HUES48 (cell line): ENCODE measurements at regions not wholly inside any gene's neighbourhood (a gene's known extent, or its start where the extent isn't known, plus 50 kb on each side); places are given as distances from the start of the nearest gene placed in this dataset.

Experiments
- H3K27ac ChIP-seq: one replicate; pipeline ENCODE4 v1.7.0; 2013; ENCODE audit warnings: low read depth, low read length, inconsistent platforms
- H3K27me3 ChIP-seq: 2 replicates; pipeline ENCODE4 v1.6.1; 2013; ENCODE audit warnings: mild to moderate bottlenecking, low read length; ENCODE audit not compliant: control insufficient read depth, insufficient read depth
- H3K36me3 ChIP-seq: 2 replicates; pipeline ENCODE4 v1.6.1; 2013; ENCODE audit warnings: low read length; ENCODE audit not compliant: control insufficient read depth, insufficient read depth
- H3K4me1 ChIP-seq: 2 replicates; pipeline ENCODE4 v1.6.1; 2013; ENCODE audit warnings: mild to moderate bottlenecking, low read length; ENCODE audit not compliant: control insufficient read depth, insufficient read depth
- H3K4me3 ChIP-seq: 2 replicates; pipeline ENCODE4 v1.5.1; 2013; ENCODE audit warnings: mild to moderate bottlenecking, low read depth, low read length
- H3K9ac ChIP-seq: 2 replicates; pipeline ENCODE4 v1.6.1; 2013; ENCODE audit warnings: mild to moderate bottlenecking, low read depth, low read length, moderate library complexity
- H3K9me3 ChIP-seq: 2 replicates; pipeline ENCODE4 v1.6.1; 2013; ENCODE audit warnings: low read length; ENCODE audit not compliant: control insufficient read depth, insufficient read depth

DNA sequence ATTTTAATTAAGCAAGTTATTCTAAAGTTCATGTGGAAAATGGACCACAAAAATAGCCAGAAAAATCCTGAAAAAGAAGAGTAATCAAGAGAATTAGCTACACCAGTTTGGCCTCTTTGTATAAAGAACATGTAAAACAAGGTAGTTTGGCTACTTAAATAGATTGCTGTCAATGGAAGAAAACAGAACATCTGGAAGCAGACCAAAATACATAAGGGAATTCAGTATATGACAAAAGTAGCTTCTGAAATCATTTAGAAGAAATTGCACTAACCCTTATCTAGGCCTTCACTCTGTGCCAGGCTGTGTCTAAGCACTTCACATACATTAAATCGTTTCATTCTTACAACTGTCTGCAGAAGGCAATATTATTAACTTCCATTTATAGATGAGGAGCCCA is 156.6 kb downstream of the PRDM6 start:
- Histone ChIP-seq H3K9ac (no peak overlapping the region), H3K4me3 (no peak overlapping the region), H3K36me3 (no peaks in the 10 kb centered on the region), H3K4me1 (no peaks in the 10 kb centered on the region), H3K9me3 (peaks cover 5% of the 10 kb centered on the region; the same call in 1 of the 2 replicates), H3K27ac (no peak overlapping the region), H3K27me3 (no peaks in the 10 kb centered on the region)

DNA sequence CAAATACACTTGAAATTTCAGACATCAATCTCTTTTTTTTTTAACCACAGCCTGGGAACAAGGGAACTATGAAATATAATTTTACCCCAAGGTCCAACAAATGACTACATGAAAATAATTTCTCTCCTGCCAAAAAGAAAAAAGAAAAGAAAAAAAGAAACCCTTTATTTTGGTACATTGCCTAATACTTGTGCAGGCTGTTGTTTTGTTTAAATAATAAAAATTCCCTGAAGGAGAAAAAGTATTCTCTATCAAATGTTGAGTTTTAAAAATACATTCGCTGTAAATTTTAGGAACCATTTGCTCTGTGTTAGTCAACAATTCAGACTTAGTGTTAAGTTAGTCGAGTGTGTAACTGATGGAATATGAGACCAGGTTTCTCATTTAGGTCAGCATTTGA is 155.4 kb downstream of the PRDM6 start:
- Histone ChIP-seq H3K36me3 (no peaks in the 10 kb centered on the region), H3K9ac (no peak overlapping the region), H3K27me3 (no peaks in the 10 kb centered on the region), H3K9me3 (peaks cover 5% of the 10 kb centered on the region; the same call in 1 of the 2 replicates), H3K4me3 (no peak overlapping the region), H3K4me1 (no peaks in the 10 kb centered on the region), H3K27ac (no peak overlapping the region)
